ENCODE measurements at regions not wholly inside any gene's neighbourhood (a gene's known extent, or its start where the extent isn't known, plus 50 kb on each side); places are given as distances from the start of the nearest gene placed in this dataset.

DNA sequence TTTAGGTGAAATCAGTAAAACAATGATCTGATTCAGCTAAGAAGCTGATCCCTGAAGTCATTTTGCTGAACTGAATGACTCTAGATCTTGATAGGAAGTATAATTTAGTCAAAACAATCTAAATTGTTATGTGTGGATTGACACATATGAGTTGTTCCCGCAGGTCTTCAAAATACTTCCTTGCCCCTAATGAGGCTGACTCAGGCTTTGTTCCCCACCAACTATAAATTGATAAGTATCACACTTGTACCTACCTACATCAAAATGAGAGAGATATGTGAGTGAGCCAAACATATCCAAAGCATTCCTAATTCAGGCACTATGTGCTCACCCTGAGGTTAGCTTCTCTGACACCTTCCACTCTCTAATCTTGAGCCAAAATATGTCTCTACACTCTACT, 507.1 kb downstream of the PLPP3 start:
- TF ChIP-seq, protein P1, sequence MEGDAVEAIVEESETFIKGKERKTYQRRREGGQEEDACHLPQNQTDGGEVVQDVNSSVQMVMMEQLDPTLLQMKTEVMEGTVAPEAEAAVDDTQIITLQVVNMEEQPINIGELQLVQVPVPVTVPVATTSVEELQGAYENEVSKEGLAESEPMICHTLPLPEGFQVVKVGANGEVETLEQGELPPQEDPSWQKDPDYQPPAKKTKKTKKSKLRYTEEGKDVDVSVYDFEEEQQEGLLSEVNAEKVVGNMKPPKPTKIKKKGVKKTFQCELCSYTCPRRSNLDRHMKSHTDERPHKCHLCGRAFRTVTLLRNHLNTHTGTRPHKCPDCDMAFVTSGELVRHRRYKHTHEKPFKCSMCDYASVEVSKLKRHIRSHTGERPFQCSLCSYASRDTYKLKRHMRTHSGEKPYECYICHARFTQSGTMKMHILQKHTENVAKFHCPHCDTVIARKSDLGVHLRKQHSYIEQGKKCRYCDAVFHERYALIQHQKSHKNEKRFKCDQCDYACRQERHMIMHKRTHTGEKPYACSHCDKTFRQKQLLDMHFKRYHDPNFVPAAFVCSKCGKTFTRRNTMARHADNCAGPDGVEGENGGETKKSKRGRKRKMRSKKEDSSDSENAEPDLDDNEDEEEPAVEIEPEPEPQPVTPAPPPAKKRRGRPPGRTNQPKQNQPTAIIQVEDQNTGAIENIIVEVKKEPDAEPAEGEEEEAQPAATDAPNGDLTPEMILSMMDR (conservative IDR thresholded peaks at IDR 0.05; ENCODE audit: low read length): no peak
- TF ChIP-seq EZH2phosphoT487 (IDR thresholded peaks at IDR 0.05; ENCODE audit: borderline replicate concordance, low read depth, low read length): no peak
